ENCODE measurements at regions not wholly inside any gene's neighbourhood (a gene's known extent, or its start where the extent isn't known, plus 50 kb on each side); places are given as distances from the start of the nearest gene placed in this dataset.

GRCh38 chr9:135340143-135340655 is 139.4 kb upstream of the PPP1R26 start:
- TF ChIP-seq CTCF (IDR thresholded peaks at IDR 0.05): no peak
- TF ChIP-seq POLR2A (IDR thresholded peaks at IDR 0.05): no peak
- TF ChIP-seq POLR2AphosphoS5 (IDR thresholded peaks at IDR 0.05): no peak

Data from breast epithelium (tissue), 3 donors.